ENCODE measurements at regions not wholly inside any gene's neighbourhood (a gene's known extent, or its start where the extent isn't known, plus 50 kb on each side); places are given as distances from the start of the nearest gene placed in this dataset.

- TF ChIP-seq, protein P1, sequence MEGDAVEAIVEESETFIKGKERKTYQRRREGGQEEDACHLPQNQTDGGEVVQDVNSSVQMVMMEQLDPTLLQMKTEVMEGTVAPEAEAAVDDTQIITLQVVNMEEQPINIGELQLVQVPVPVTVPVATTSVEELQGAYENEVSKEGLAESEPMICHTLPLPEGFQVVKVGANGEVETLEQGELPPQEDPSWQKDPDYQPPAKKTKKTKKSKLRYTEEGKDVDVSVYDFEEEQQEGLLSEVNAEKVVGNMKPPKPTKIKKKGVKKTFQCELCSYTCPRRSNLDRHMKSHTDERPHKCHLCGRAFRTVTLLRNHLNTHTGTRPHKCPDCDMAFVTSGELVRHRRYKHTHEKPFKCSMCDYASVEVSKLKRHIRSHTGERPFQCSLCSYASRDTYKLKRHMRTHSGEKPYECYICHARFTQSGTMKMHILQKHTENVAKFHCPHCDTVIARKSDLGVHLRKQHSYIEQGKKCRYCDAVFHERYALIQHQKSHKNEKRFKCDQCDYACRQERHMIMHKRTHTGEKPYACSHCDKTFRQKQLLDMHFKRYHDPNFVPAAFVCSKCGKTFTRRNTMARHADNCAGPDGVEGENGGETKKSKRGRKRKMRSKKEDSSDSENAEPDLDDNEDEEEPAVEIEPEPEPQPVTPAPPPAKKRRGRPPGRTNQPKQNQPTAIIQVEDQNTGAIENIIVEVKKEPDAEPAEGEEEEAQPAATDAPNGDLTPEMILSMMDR (IDR thresholded peaks at IDR 0.05; ENCODE audit: extremely low read depth in 1 of 2, insufficient read depth in 1 of 2, low read depth in 1 of 2, low read length in 2 of 2) = no peak
- TF ChIP-seq POLR2A (IDR thresholded peaks at IDR 0.05; ENCODE audit: low read depth, low read length) (no peak), POLR2AphosphoS5 (IDR thresholded peaks at IDR 0.05; ENCODE audit: insufficient read depth, low read depth, low read length) (no peak)
These were observed 128.2 kb downstream of the SHANK2 start for GRCh38 chr11:71124127-71124526.

Measured in endothelial cell of umbilical vein (primary cell).